HG03460 (cell line): ENCODE measurements at regions not wholly inside any gene's neighbourhood (a gene's known extent, or its start where the extent isn't known, plus 50 kb on each side); places are given as distances from the start of the nearest gene placed in this dataset.

Source experiments
- ATAC-seq: cut with Tn5 transposase; IDR thresholded peaks from one replicate; pipeline ENCODE4 v1.9.1; 2021; ENCODE audit not compliant: unreplicated experiment

DNA sequence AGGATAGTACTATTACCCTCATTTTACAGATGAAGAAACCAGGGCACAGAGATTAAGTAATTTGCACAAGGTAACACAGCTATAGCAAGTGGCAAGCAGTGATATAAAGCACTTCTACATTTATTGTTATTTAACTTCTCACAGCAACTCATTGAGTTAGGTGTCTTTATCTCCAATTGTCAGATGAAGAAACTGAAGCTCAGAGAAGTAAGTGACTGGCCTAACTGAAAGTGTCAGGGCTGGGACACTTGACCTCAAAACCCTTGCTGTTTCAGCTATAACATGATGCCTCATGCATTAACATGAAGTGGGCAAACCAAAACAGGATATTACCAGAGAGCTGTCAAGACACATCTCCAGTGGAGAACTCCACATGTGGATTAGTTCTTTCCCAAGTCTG lies 65.8 kb upstream of the LEKR1 start:
- peak; percentile 90 for ATAC-seq

GRCh38 chr3:156761007-156761406 lies 65.1 kb upstream of the LEKR1 start:
- ATAC-seq = peak; percentile 7

- no peak for ATAC-seq
Observed at GRCh38 chr3:156761713-156762451, 64.3 kb upstream of the LEKR1 start.

- no peak for ATAC-seq
Observed at GRCh38 chr3:156762631-156763185, 63.4 kb upstream of the LEKR1 start.

GRCh38 chr3:156763386-156763785 lies 62.8 kb upstream of the LEKR1 start:
- ATAC-seq = no peak

DNA sequence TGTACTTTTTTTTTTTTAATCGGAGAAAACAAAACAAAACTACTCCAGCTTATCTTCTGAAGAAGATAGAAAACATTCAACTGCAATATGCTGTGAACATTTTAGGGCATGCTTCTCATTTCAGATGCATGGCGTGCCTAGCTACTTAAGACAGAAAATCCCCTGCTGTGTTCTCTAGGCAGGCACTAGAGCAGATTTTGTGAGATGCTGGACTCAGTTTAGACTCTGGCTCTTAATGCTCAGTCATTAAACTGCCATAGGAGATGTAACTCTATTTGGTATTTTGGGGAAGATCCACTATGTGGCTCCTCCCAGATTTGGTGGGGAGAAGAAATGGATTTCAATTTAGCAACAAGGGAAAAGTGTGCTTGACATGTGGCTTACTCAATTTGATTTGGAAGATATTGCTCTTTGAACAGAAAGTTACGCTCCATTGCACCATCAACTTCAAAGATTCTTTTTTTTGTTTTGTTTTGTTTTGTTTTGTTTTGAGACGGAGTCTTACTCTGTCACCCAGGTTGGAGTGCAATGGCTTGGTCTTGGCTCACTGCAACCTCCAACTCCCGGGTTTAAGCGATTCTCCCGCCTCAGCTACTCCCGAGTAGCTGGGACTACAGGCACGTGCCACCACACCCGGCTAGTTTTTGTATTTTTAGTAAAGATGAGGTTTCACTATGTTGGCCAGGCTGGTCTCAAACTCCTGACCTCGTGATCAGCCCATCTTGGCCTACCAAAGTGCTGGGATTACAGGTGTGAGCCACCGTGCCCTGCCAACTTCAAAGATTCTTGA lies 62.0 kb upstream of the LEKR1 start:
- no peak for ATAC-seq

GRCh38 chr3:156764751-156765150 lies 61.4 kb upstream of the LEKR1 start:
- ATAC-seq = no peak

GRCh38 chr3:156768390-156768789 lies 57.8 kb upstream of the LEKR1 start:
- ATAC-seq = no peak

DNA sequence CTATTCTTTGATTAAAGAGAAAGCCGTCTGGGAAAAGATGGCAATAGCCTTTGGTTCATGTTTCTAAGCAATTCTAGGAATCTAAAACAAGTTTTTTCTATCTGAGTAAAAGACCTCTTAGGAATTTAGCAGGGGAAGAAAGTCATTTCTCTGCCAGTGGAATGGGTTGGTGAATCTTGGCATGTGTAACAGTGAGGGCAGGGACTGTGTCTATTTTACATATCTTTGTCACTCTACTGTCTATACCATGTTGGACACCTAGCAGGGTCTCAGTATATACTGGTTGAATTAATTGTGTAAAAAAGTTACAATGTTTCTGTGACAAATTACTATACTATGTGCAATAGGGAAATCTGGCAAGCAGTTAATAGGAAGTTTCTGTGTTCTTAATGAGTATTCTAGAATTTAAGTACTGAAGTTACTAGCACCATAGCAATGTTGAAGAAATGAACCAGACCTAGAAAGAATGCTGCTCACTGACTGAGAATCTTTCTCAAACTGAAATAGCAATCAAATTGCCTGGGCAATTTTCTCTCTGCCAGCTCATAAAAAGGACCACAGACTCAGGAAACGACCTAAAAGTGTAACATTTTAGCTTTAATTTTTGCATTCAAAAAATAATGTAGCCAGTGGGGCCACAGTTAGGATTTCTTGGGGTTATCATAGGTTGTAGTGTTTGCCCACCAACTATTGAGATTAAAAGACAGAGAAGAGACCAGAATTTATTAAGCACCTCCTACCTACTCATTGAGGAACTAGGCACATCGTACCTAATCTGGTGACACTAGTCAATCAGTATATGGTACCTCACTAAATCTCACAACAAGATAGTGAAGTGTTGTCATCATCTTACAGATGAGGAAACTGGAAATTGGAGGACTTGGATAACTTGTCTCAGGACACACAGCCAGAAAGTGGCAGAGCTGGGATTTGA lies 56.2 kb upstream of the LEKR1 start:
- no peak for ATAC-seq

DNA sequence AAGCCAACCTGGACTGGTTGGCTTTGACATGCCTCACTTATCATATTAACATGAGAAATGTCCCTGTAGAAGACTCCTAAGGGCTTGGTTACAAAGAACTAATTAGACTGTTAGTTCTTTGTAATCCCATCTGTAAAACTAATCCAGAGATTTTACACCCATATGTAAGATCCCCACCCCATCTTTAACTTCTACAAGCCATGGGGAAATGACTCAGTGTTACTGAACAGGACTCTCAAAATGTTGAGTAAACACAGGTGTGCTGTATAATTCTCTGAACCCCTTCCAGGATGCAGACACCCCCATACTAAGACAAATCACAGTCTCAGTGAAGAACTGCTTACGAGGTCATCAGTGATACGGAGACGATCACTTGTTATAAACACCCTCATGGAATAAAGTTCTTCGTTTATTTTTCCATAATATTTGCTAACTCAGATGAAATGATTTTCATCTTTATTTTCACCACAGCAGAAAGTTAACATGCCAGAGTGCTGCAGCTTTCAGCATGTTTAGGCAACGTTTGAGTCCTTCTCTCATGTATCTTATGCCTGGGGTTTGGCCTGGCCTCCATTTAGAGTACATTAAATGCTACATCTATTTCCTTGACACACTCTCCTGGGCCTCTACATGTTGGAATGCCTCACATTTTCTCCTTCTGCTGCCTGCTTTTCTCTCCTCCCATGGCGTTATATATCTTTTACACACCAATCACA lies 55.3 kb upstream of the LEKR1 start:
- ATAC-seq = no peak

DNA sequence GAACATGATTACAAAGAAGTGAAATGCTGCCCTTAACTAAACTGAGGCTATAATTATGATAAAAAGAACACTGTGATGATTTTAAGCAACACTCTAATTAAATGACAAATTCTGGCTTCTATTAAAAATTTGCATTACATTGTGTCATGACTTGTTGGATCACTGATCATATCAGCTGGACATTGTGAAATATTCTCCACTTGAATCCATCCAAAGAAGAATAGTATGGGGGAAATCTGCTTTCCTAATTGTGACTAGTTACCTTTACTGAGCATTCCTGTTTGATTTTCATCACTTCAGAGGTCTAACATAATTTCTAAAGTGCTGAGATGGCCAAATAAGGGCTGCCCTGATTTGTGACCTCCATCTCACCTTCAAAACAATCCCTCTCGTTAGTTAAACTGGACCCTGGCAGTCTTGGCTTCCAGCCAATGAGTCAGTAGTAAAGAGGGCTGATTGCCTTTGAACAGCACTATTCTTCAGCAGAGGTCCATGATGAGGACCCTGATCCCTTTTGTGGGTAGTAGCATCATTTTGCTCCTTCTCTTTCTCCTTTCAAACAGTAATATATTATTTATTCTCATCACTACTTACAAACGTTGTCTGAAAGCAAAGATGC lies 53.5 kb upstream of the LEKR1 start:
- no peak for ATAC-seq

DNA sequence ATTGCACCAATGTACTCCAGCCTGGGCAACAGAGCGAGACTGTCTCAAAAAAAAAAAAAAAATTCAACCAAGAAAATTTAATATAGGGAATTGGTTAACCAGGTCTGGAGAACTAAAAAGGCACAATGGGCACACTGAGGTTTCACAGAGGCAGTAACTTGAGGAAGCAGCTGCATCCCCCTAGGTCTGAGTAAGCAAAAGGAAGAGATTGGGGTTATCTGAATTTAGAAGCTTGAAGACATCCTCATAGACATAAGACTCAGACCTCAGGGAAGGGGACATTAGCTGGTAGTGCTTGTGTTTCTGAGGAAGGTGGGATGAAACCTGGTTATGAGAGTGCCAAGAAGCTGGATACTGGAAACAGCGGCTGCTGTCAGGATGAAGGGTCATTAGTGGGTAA lies 50.1 kb upstream of the LEKR1 start:
- no peak for ATAC-seq
